ENCODE measurements at regions not wholly inside any gene's neighbourhood (a gene's known extent, or its start where the extent isn't known, plus 50 kb on each side); places are given as distances from the start of the nearest gene placed in this dataset.

DNA sequence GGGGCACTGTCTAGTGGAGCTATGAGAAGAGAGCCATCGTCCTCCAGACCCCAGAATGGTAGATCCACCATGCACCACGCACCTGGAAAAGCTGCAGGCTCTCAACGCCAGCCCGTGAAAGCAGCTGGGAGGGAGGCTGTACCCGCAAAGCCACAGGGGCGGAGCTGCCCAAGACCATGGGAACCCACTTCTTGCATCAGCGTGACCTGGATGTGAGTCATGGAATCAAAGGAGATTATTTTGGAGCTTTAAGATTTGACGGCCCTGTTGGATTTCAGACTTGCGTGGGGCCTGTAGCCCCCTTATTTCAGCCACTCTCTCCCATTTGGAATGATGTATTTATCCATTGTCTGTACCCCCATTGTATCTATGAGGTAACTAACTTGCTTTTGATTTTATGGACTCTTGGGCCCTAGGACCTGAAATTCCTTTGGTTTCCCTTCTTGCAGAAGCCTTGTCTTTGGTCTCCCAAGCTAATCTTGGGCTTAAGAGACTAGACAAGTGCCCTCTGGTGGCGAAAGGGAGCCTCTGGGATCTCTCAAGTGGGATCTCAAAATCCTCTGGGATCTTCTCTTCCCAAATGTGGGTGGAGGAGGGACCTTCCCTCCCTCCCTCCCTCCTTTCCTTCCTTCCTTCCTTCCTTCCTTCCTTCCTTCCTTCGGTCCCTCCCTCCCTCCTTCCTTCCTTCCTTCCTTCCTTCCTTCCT is 58.2 kb upstream of the HAPSTR1 start:
- Histone ChIP-seq H3K27ac (no peak overlapping the region), H3K27me3 (no peaks in the 10 kb centered on the region), H3K9me3 (no peaks in the 10 kb centered on the region), H3K4me3 (no peak overlapping the region), H3K36me3 (no peaks in the 10 kb centered on the region), H3K4me1 (no peaks in the 10 kb centered on the region)
- DNase-seq (ENCODE audit: low spot score in 2 of 2), result no peak
- intact Hi-C loops (cut with DNase I), result no loop called here
- TF ChIP-seq, protein P1, sequence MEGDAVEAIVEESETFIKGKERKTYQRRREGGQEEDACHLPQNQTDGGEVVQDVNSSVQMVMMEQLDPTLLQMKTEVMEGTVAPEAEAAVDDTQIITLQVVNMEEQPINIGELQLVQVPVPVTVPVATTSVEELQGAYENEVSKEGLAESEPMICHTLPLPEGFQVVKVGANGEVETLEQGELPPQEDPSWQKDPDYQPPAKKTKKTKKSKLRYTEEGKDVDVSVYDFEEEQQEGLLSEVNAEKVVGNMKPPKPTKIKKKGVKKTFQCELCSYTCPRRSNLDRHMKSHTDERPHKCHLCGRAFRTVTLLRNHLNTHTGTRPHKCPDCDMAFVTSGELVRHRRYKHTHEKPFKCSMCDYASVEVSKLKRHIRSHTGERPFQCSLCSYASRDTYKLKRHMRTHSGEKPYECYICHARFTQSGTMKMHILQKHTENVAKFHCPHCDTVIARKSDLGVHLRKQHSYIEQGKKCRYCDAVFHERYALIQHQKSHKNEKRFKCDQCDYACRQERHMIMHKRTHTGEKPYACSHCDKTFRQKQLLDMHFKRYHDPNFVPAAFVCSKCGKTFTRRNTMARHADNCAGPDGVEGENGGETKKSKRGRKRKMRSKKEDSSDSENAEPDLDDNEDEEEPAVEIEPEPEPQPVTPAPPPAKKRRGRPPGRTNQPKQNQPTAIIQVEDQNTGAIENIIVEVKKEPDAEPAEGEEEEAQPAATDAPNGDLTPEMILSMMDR (IDR thresholded peaks at IDR 0.05), result peak in 2 of 3 experiments; percentile 28 to 55

DNA sequence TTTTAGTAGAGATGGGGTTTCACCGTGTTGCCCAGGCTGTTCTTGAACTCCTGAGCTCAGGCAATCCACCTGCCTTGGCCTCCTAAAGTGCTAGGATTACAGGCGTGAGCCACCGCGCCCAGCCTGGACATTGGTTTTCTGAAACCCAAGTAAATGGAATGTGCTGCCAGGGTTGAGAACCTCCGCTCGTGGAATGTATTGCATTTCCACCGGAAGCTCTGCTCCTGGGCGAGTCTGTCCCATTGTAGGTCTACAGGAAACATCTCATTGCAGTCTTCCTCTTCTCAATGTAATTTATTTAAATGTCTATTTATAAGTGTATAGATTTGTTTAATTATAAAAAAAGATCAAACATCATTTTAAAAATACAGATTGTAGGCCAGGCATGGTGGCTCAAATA is 57.4 kb upstream of the HAPSTR1 start:
- Histone ChIP-seq H3K36me3 (no peaks in the 10 kb centered on the region), H3K4me1 (no peaks in the 10 kb centered on the region), H3K27ac (no peak overlapping the region), H3K9me3 (no peaks in the 10 kb centered on the region), H3K27me3 (no peaks in the 10 kb centered on the region), H3K4me3 (no peak overlapping the region)
- DNase-seq (ENCODE audit: low spot score in 2 of 2), result no peak
- intact Hi-C loops (cut with DNase I), result no loop called here
- TF ChIP-seq, protein P1 (IDR thresholded peaks at IDR 0.05), result no peak

DNA sequence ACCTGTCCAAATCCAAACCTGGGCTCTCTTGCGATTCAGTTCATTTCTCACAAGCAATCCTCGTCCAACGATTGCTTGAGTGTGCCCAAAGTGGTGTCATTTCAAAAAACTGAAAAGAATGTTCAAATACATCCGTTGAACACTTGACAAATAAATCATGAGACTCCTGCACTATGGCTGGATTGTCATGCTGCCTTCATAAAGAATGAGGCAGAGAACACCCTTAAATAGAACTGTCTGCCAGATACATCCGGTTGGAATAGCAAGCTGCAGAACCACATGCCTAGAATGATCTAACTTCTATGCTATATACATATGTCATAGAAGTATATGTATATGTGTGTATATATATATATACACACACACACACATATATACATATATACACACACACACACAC is 55.4 kb upstream of the HAPSTR1 start:
- no peaks in the 10 kb centered on the region for H3K4me1 ChIP-seq
- no peaks in the 10 kb centered on the region for H3K36me3 ChIP-seq
- H3K27ac ChIP-seq, result no peak overlapping the region
- H3K9me3 ChIP-seq, result no peaks in the 10 kb centered on the region
- no peak overlapping the region for H3K4me3 ChIP-seq
- no peak for DNase-seq (ENCODE audit: low spot score in 2 of 2)
- intact Hi-C loops (cut with DNase I), result no loop called here
- TF ChIP-seq, protein P1 (IDR thresholded peaks at IDR 0.05), result no peak
- H3K27me3 ChIP-seq, result no peaks in the 10 kb centered on the region

- Histone ChIP-seq H3K27ac (no peak overlapping the region), H3K4me1 (no peaks in the 10 kb centered on the region), H3K9me3 (no peaks in the 10 kb centered on the region), H3K36me3 (no peaks in the 10 kb centered on the region), H3K4me3 (no peak overlapping the region), H3K27me3 (no peaks in the 10 kb centered on the region)
- intact Hi-C loops (cut with DNase I), result no loop called here
- DNase-seq (ENCODE audit: low spot score in 2 of 2), result no peak
- TF ChIP-seq, protein P1 (IDR thresholded peaks at IDR 0.05), result no peak
Measured at GRCh38 chr16:9039210-9039609, 52.2 kb upstream of the HAPSTR1 start.

- Histone ChIP-seq H3K4me1 (no peaks in the 10 kb centered on the region), H3K36me3 (no peaks in the 10 kb centered on the region), H3K4me3 (no peak overlapping the region), H3K27ac (no peak overlapping the region), H3K9me3 (no peaks in the 10 kb centered on the region), H3K27me3 (no peaks in the 10 kb centered on the region)
- TF ChIP-seq, protein P1 (IDR thresholded peaks at IDR 0.05), result no peak
- DNase-seq (ENCODE audit: low spot score in 2 of 2), result no peak
- intact Hi-C loops (cut with DNase I), result no loop called here
Measured at GRCh38 chr16:9040800-9041412, 50.5 kb upstream of the HAPSTR1 start.
